ENCODE measurements at regions not wholly inside any gene's neighbourhood (a gene's known extent, or its start where the extent isn't known, plus 50 kb on each side); places are given as distances from the start of the nearest gene placed in this dataset.

DNA sequence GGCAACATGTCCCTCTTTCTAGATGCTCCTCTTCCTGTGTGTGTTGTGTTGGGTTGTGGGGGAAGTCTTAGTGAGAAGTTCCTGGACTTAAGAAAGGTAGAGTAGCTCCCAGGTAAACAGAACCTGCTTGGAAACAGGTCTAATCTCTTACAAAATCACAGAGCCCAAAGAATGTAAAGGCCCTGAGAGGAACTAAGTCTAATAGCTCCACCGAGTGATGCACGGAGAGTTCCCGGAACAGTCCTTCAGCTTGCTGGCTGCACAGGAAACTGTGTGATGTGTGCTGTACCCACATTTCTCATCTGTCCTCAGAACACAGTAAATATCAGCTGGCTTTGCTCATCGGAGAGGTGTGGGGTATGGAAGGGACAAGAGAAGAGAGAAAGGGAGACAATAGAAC lies 182.6 kb upstream of the LYZL1 start:
- TF ChIP-seq, protein P1, sequence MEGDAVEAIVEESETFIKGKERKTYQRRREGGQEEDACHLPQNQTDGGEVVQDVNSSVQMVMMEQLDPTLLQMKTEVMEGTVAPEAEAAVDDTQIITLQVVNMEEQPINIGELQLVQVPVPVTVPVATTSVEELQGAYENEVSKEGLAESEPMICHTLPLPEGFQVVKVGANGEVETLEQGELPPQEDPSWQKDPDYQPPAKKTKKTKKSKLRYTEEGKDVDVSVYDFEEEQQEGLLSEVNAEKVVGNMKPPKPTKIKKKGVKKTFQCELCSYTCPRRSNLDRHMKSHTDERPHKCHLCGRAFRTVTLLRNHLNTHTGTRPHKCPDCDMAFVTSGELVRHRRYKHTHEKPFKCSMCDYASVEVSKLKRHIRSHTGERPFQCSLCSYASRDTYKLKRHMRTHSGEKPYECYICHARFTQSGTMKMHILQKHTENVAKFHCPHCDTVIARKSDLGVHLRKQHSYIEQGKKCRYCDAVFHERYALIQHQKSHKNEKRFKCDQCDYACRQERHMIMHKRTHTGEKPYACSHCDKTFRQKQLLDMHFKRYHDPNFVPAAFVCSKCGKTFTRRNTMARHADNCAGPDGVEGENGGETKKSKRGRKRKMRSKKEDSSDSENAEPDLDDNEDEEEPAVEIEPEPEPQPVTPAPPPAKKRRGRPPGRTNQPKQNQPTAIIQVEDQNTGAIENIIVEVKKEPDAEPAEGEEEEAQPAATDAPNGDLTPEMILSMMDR (IDR thresholded peaks at IDR 0.05) = no peak
- TF ChIP-seq, protein P2, sequence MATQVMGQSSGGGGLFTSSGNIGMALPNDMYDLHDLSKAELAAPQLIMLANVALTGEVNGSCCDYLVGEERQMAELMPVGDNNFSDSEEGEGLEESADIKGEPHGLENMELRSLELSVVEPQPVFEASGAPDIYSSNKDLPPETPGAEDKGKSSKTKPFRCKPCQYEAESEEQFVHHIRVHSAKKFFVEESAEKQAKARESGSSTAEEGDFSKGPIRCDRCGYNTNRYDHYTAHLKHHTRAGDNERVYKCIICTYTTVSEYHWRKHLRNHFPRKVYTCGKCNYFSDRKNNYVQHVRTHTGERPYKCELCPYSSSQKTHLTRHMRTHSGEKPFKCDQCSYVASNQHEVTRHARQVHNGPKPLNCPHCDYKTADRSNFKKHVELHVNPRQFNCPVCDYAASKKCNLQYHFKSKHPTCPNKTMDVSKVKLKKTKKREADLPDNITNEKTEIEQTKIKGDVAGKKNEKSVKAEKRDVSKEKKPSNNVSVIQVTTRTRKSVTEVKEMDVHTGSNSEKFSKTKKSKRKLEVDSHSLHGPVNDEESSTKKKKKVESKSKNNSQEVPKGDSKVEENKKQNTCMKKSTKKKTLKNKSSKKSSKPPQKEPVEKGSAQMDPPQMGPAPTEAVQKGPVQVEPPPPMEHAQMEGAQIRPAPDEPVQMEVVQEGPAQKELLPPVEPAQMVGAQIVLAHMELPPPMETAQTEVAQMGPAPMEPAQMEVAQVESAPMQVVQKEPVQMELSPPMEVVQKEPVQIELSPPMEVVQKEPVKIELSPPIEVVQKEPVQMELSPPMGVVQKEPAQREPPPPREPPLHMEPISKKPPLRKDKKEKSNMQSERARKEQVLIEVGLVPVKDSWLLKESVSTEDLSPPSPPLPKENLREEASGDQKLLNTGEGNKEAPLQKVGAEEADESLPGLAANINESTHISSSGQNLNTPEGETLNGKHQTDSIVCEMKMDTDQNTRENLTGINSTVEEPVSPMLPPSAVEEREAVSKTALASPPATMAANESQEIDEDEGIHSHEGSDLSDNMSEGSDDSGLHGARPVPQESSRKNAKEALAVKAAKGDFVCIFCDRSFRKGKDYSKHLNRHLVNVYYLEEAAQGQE (IDR thresholded peaks at IDR 0.05; ENCODE audit: insufficient read depth in 1 of 2, low read depth in 2 of 2, low read length in 1 of 2) = no peak
- no peak for TF ChIP-seq POLR2AphosphoS5 (IDR thresholded peaks at IDR 0.05; ENCODE audit: low read depth, low read length)

All from Panc1 (cell line).